LNCaP clone FGC (cell line): ENCODE measurements at regions not wholly inside any gene's neighbourhood (a gene's known extent, or its start where the extent isn't known, plus 50 kb on each side); places are given as distances from the start of the nearest gene placed in this dataset.

Source experiments
- DNase-seq: peaks from one replicate; pipeline ENCODE4 v3.0.0-alpha.2; 2011; ENCODE audit warnings: low read depth
- H3K4me3 ChIP-seq: 2 replicates; pipeline ENCODE4 v1.5.1; 2011; ENCODE audit warnings: mild to moderate bottlenecking, low read depth, low read length, control low read depth
- TF ChIP-seq, protein P1 (sequence below): IDR thresholded peaks from 2 replicates; pipeline ENCODE4 v1.5.1; 2012; ENCODE audit warnings: mild to moderate bottlenecking; ENCODE audit not compliant: control insufficient read depth, insufficient read depth; ENCODE audit errors: extremely low read depth

DNA sequence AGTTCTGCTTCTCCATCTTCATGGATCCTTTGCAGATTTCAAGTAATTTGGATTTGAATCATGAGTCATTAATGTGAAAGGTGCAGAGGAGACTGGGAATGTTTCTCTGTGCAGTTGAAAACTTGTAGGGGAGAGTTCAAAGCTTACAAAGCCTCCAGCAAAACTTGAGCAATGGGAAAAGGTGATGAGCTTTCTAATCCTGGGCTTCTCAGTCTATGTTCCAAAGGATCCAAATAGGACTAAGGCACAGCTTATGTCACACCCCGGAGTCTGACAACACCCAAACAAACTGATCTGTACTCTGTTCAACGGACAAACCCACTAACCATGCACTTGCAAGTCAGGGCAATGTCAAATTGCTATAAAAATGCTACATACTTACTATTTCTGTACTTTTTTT lies 134.8 kb downstream of the DUSP6 start:
- TF ChIP-seq, protein P1, sequence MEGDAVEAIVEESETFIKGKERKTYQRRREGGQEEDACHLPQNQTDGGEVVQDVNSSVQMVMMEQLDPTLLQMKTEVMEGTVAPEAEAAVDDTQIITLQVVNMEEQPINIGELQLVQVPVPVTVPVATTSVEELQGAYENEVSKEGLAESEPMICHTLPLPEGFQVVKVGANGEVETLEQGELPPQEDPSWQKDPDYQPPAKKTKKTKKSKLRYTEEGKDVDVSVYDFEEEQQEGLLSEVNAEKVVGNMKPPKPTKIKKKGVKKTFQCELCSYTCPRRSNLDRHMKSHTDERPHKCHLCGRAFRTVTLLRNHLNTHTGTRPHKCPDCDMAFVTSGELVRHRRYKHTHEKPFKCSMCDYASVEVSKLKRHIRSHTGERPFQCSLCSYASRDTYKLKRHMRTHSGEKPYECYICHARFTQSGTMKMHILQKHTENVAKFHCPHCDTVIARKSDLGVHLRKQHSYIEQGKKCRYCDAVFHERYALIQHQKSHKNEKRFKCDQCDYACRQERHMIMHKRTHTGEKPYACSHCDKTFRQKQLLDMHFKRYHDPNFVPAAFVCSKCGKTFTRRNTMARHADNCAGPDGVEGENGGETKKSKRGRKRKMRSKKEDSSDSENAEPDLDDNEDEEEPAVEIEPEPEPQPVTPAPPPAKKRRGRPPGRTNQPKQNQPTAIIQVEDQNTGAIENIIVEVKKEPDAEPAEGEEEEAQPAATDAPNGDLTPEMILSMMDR: no peak
- no peak for DNase-seq
- H3K4me3 ChIP-seq: no peak overlapping the region

DNA sequence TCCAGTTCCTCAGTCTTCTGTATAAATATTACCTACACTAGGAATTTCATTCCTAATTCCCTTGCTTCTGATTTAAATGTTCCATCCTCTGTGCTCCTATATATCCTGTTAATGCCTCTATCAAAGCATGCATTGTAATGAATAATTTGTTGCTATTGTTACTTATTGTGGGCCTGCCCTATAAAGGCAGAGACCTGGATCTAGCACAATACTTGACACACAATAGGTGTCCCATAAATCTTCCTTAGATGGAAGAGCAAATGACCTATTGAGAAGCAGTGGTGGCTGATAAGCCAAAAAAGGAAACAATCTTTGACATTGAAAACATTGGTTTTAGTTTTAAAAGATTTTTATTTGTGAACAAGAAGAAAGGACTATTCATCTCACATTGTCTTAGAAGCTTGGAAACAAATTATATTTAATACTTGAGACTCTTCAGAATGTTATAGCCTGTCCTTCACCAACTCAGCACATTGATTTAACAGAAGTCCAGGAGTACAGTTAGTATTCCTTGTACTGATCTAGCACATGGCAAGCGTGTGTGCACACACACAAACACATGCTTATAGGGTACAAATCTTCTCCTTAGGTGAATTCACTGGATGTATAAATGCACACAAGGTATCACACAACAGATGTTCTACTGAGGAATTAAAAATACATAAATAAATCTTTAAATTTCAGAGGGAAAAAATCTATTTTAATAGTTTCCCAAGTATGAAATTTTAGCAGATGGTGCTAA lies 135.9 kb downstream of the DUSP6 start:
- TF ChIP-seq, protein P1: no peak
- DNase-seq: no peak
- H3K4me3 ChIP-seq: no peak overlapping the region

DNA sequence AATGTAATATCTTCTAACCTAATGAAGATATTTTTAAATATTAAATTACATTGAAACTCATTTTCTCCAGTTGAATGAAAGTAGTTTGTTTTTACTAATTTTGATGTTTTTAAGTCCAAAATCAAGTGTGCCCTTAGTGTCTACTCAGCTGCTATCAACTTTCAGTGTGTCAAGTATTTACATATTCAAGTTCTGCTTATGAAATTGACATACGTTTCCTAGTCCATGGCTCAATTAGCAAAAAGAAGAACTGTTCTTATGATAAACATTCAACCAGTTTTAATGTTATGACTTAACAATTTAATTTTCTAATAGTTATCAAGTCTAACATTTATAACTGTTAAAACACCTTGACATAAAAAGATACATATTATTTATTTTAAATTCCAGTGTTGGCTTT lies 137.1 kb downstream of the DUSP6 start:
- no peak overlapping the region for H3K4me3 ChIP-seq
- TF ChIP-seq, protein P1: no peak
- DNase-seq: no peak

DNA sequence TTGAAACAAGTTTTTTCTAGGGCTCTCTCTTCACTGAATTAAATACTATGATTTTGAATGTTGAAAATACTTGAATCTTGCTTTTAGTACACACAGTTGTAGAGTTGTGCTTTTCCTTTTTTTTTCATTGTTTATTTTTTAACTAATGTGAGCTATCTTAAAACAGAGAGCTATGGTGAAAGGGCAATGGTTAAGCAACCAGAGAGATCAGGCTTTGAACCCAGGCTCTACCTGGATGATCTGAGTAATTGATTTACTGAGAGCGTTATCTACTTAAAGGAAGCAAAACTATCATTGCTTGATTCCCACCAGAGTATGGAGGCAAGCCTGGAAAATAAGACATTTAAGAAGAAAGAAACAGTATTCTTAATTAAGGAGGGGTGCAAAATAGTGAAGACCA lies 138.6 kb downstream of the DUSP6 start:
- no peak overlapping the region for H3K4me3 ChIP-seq
- no peak for DNase-seq
- TF ChIP-seq, protein P1: no peak

DNA sequence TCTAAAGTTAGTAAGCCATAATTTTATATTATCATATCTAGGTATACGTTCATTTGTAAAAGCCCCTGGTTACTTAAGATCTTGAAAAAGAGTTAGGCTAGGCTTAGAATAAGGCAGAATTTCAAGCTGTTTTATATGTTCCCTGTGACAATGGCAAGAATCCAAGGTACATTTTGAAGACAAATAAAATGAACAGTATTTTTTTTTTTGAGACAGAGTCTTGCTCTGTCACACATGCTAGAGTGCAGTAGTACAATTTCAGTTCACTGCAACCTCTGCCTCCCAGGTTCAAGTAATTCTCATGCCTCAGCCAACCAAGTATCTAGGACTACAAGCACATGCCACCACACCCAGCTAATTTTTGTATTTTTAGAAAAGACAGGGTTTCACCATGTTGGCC lies 139.2 kb downstream of the DUSP6 start:
- peak; percentile 77 for DNase-seq
- TF ChIP-seq, protein P1: no peak
- no peak overlapping the region for H3K4me3 ChIP-seq

DNA sequence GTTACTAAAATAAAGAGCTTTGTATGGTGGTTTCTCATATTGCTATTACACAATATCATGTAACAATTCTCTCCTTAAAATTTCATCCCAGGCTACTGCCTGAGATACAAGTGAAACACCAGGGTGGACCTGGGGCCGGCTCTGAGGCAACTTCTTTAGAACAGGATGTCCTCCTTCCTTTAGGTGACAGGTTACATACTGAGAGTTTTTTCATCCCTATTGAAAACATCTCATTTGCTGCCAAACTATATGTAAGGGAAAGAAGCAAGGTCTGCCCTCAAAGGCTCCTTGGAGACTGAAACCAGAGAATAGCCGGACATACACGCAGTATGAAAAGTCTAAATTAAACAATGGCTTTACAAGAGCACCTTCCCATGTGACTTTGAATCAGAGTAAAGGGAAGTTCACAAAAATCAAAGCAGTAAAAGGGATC lies 139.9 kb downstream of the DUSP6 start:
- DNase-seq: peak; percentile 66
- TF ChIP-seq, protein P1: no peak
- H3K4me3 ChIP-seq: no peak overlapping the region

DNA sequence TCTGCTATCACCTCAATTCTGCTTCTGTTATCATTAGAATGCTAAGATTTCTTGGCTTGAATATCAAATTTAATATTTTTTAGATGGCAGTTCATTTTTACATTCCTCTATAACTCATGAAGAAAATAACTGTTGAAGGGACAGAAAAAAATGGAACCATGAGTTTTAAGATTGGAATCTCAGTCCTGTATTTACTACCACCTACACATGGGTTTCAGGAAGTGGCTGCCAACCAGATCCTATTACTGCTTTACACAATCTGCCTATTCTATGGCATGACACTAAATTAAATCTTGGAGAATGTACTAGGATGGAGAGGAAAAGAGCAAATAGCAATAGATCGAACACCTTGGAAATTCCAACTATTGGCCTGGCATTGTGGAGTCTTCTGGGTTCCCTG lies 140.8 kb downstream of the DUSP6 start:
- DNase-seq: no peak
- TF ChIP-seq, protein P1: no peak
- no peak overlapping the region for H3K4me3 ChIP-seq
